ENCODE measurements at regions not wholly inside any gene's neighbourhood (a gene's known extent, or its start where the extent isn't known, plus 50 kb on each side); places are given as distances from the start of the nearest gene placed in this dataset.
"Not testable (repeated sequence)": the region's sequence is repeated elsewhere in the genome, so short reads cannot be mapped to it uniquely, and the experiment has no call there.

- H3K27me3 ChIP-seq, result no peaks in the 10 kb centered on the region
- DNase-seq, result no peak
- no peak overlapping the region for H3K4me3 ChIP-seq (replicated peaks in 1 of 3)
- intact Hi-C loops (cut with DNase I), result no loop called here
- no peak overlapping the region for H3K27ac ChIP-seq
- no peaks in the 10 kb centered on the region for H3K36me3 ChIP-seq
- TF ChIP-seq CTCF (IDR thresholded peaks at IDR 0.05), result no peak
- no peak for TF ChIP-seq POLR2A (IDR thresholded peaks at IDR 0.05)
- 59 to 91% methylated on average over 2 of the region's 3 CpGs for WGBS, 2 donors
- H3K9me3 ChIP-seq, result no peaks in the 10 kb centered on the region
- H3K4me1 ChIP-seq, result peaks cover 0 to 6% of the 10 kb centered on the region in 2 donors
Measured at GRCh38 chr7:45325378-45325777, 167.8 kb downstream of the RAMP3 start.

GRCh38 chr7:45328403-45328981 is 170.9 kb downstream of the RAMP3 start:
- peaks cover 0 to 13% of the 10 kb centered on the region in 2 donors for H3K4me1 ChIP-seq
- H3K27ac ChIP-seq, result no peak overlapping the region
- 60 to 65% methylated on average over 5 of the region's 5 CpGs for WGBS, 2 donors
- no peak overlapping the region for H3K4me3 ChIP-seq (replicated peaks in 1 of 3)
- no peak for TF ChIP-seq CTCF (IDR thresholded peaks at IDR 0.05)
- TF ChIP-seq POLR2A (IDR thresholded peaks at IDR 0.05), result no peak
- peak in 1 of 2 donors; percentile 31 for DNase-seq
- H3K27me3 ChIP-seq, result no peaks in the 10 kb centered on the region
- H3K36me3 ChIP-seq, result no peaks in the 10 kb centered on the region
- intact Hi-C loops (cut with DNase I), result no loop called here
- no peaks in the 10 kb centered on the region for H3K9me3 ChIP-seq

GRCh38 chr7:45331563-45331962 is 174.0 kb downstream of the RAMP3 start:
- WGBS, 2 donors, result 93 to 98% methylated on average over 1 of the region's 1 CpG
- H3K4me1 ChIP-seq, result peaks cover 0 to 13% of the 10 kb centered on the region in 2 donors
- no peaks in the 10 kb centered on the region for H3K9me3 ChIP-seq
- no peak for DNase-seq
- TF ChIP-seq POLR2A (IDR thresholded peaks at IDR 0.05) (no peak), CTCF (IDR thresholded peaks at IDR 0.05) (no peak)
- no peak overlapping the region for H3K27ac ChIP-seq
- H3K36me3 ChIP-seq, result no peaks in the 10 kb centered on the region
- intact Hi-C loops (cut with DNase I), result no loop called here
- no peaks in the 10 kb centered on the region for H3K27me3 ChIP-seq
- no peak overlapping the region for H3K4me3 ChIP-seq (replicated peaks in 1 of 3)

- H3K36me3 ChIP-seq; intact Hi-C loops (cut with DNase I); H3K27me3 ChIP-seq; H3K4me1 ChIP-seq; DNase-seq; H3K4me3 ChIP-seq (replicated peaks in 1 of 3); H3K27ac ChIP-seq; H3K9me3 ChIP-seq: not testable (repeated sequence)
- 94 to 95% methylated on average over 2 of the region's 2 CpGs for WGBS, 2 donors
Measured at GRCh38 chr7:45335024-45335423, 177.4 kb downstream of the RAMP3 start.

- 71 to 75% methylated on average over 5 of the region's 5 CpGs for WGBS, 2 donors
- Histone ChIP-seq H3K4me3 (replicated peaks in 1 of 3) (no peak overlapping the region), H3K9me3 (no peaks in the 10 kb centered on the region), H3K36me3 (no peaks in the 10 kb centered on the region), H3K27ac (no peak overlapping the region), H3K27me3 (no peaks in the 10 kb centered on the region), H3K4me1 (no peaks in the 10 kb centered on the region)
- DNase-seq, result no peak
- intact Hi-C loops (cut with DNase I), result no loop called here
- TF ChIP-seq POLR2A (IDR thresholded peaks at IDR 0.05) (no peak), CTCF (IDR thresholded peaks at IDR 0.05) (no peak)
Measured at GRCh38 chr7:45342236-45342635, 184.6 kb downstream of the RAMP3 start.

- no peaks in the 10 kb centered on the region for H3K27me3 ChIP-seq
- no peaks in the 10 kb centered on the region for H3K4me1 ChIP-seq
- DNase-seq, result no peak
- WGBS, 2 donors, result 59 to 62% methylated on average over 6 of the region's 6 CpGs
- TF ChIP-seq CTCF (IDR thresholded peaks at IDR 0.05) (no peak), POLR2A (IDR thresholded peaks at IDR 0.05) (no peak)
- H3K36me3 ChIP-seq, result no peaks in the 10 kb centered on the region
- no peaks in the 10 kb centered on the region for H3K9me3 ChIP-seq
- intact Hi-C loops (cut with DNase I), result no loop called here
- H3K27ac ChIP-seq, result no peak overlapping the region
- H3K4me3 ChIP-seq (replicated peaks in 1 of 3), result no peak overlapping the region
Measured at GRCh38 chr7:45343746-45344145, 186.2 kb downstream of the RAMP3 start.
